ENCODE measurements at regions not wholly inside any gene's neighbourhood (a gene's known extent, or its start where the extent isn't known, plus 50 kb on each side); places are given as distances from the start of the nearest gene placed in this dataset.

DNA sequence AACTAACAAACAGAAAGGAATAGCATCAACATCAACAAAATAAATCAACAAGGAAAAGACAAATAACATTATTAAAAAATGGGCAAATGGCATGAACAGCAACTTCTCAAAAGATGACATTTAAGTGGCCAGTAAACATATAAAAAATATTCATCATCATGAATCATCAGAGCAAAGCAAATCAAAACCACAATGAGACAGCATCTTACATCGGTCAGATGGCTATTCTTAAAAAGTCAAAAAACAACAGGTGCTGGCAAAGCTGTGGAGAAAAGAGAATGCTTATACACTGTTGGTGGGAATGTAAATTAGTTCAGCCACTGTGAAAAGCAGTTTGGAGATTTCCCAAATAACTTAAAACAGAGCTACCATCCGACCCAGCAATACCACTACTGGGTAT, 327.1 kb downstream of the CMPK2 start:
- no peaks in the 10 kb centered on the region for H3K36me3 ChIP-seq (ENCODE audit: insufficient read depth, low read length)
- H3K9me2 ChIP-seq (replicated peaks; ENCODE audit: insufficient read depth, low read length) = no peaks in the 10 kb centered on the region
- no peak overlapping the region for H3K4me3 ChIP-seq (ENCODE audit: low read length)
- no peak for DNase-seq
- peaks cover 5% of the 10 kb centered on the region for H3K4me1 ChIP-seq (ENCODE audit: low read length)
- no peak overlapping the region for H2AFZ ChIP-seq (ENCODE audit: low read length)
- H3K4me2 ChIP-seq (ENCODE audit: low read depth, low read length, poor library complexity, severe bottlenecking) = no peak overlapping the region
- H3K9me3 ChIP-seq (ENCODE audit: low read length) = no peaks in the 10 kb centered on the region
- H4K20me1 ChIP-seq (ENCODE audit: insufficient read depth, low read depth, low read length) = no peaks in the 10 kb centered on the region
- H3K27ac ChIP-seq (ENCODE audit: low read length) = no peak overlapping the region
- no peaks in the 10 kb centered on the region for H3K27me3 ChIP-seq (ENCODE audit: low read length)
- no peaks in the 10 kb centered on the region for H3K79me2 ChIP-seq (ENCODE audit: low read length)
- H3K9ac ChIP-seq (ENCODE audit: low read length) = no peak overlapping the region

DNA sequence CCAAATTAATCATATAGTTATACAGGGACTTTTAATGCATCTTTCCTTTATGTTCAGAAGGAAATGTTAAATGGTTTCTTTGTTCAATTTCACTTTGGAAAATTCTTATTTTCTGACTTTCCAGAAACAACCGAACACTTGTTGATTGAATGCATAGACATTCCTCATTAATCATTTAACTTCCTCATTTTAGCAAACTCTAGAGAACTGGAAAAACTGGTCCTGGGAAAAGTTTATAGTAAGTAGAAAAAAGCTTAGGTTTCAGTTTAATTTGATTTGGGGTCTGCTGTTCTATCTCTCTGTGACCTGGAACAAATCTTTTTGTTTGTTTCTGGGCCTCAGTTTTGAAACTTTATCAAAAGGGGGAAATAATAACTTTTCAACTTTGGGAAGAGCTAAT, 320.4 kb downstream of the CMPK2 start:
- Histone ChIP-seq H2AFZ (ENCODE audit: low read length) (no peak overlapping the region), H4K20me1 (ENCODE audit: insufficient read depth, low read depth, low read length) (no peaks in the 10 kb centered on the region), H3K9me2 (replicated peaks; ENCODE audit: insufficient read depth, low read length) (no peaks in the 10 kb centered on the region), H3K9me3 (ENCODE audit: low read length) (no peaks in the 10 kb centered on the region), H3K4me3 (ENCODE audit: low read length) (no peak overlapping the region), H3K27me3 (ENCODE audit: low read length) (no peaks in the 10 kb centered on the region), H3K36me3 (ENCODE audit: insufficient read depth, low read length) (no peaks in the 10 kb centered on the region), H3K4me1 (ENCODE audit: low read length) (no peaks in the 10 kb centered on the region), H3K79me2 (ENCODE audit: low read length) (no peaks in the 10 kb centered on the region), H3K9ac (ENCODE audit: low read length) (no peak overlapping the region), H3K27ac (ENCODE audit: low read length) (no peak overlapping the region), H3K4me2 (ENCODE audit: low read depth, low read length, poor library complexity, severe bottlenecking) (no peak overlapping the region)
- DNase-seq = no peak

GRCh38 chr2:6545795-6546194, 319.9 kb downstream of the CMPK2 start:
- Histone ChIP-seq H3K27me3 (ENCODE audit: low read length) (no peaks in the 10 kb centered on the region), H3K9me2 (replicated peaks; ENCODE audit: insufficient read depth, low read length) (no peaks in the 10 kb centered on the region), H3K9me3 (ENCODE audit: low read length) (no peaks in the 10 kb centered on the region), H3K36me3 (ENCODE audit: insufficient read depth, low read length) (no peaks in the 10 kb centered on the region), H2AFZ (ENCODE audit: low read length) (no peak overlapping the region), H4K20me1 (ENCODE audit: insufficient read depth, low read depth, low read length) (no peaks in the 10 kb centered on the region), H3K9ac (ENCODE audit: low read length) (no peak overlapping the region), H3K4me3 (ENCODE audit: low read length) (no peak overlapping the region), H3K4me2 (ENCODE audit: low read depth, low read length, poor library complexity, severe bottlenecking) (no peak overlapping the region), H3K4me1 (ENCODE audit: low read length) (no peaks in the 10 kb centered on the region), H3K27ac (ENCODE audit: low read length) (no peak overlapping the region), H3K79me2 (ENCODE audit: low read length) (no peaks in the 10 kb centered on the region)
- no peak for DNase-seq

DNA sequence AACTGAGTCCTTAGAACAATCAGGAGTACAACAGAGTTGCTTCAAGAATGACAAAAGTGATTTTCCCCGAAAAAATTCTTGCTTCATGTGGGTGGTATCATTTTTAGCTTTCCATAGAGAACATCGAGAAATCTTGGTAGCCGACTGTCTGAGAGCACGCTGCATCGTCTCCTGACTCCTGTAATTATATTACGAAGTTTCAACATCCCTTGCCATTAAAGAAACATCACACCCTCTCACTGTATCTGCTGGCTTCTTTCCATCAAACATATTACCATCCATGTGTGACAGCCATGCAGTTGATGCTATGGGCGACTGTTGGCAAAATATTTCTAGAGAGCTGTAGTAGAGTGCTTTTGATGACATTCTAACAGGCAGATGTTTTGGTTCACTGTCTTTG, 311.2 kb downstream of the CMPK2 start:
- no peak overlapping the region for H3K9ac ChIP-seq (ENCODE audit: low read length)
- H4K20me1 ChIP-seq (ENCODE audit: insufficient read depth, low read depth, low read length) = no peaks in the 10 kb centered on the region
- no peaks in the 10 kb centered on the region; the same call in 1 of the 2 replicates for H3K27me3 ChIP-seq (ENCODE audit: low read length)
- no peak overlapping the region for H3K4me3 ChIP-seq (ENCODE audit: low read length)
- DNase-seq = no peak
- H3K9me3 ChIP-seq (ENCODE audit: low read length) = no peaks in the 10 kb centered on the region
- no peaks in the 10 kb centered on the region for H3K9me2 ChIP-seq (replicated peaks; ENCODE audit: insufficient read depth, low read length)
- no peak overlapping the region for H3K27ac ChIP-seq (ENCODE audit: low read length)
- no peak overlapping the region for H3K4me2 ChIP-seq (ENCODE audit: low read depth, low read length, poor library complexity, severe bottlenecking)
- no peak overlapping the region for H2AFZ ChIP-seq (ENCODE audit: low read length)
- 0 out of 2 replicates have a peak, but pooled peaks cover 2% of the 10 kb centered on the region for H3K4me1 ChIP-seq (ENCODE audit: low read length)
- no peaks in the 10 kb centered on the region for H3K79me2 ChIP-seq (ENCODE audit: low read length)
- H3K36me3 ChIP-seq (ENCODE audit: insufficient read depth, low read length) = no peaks in the 10 kb centered on the region

- Histone ChIP-seq H3K9ac (ENCODE audit: low read length) (no peak overlapping the region), H3K27me3 (ENCODE audit: low read length) (no peaks in the 10 kb centered on the region; the same call in 1 of the 2 replicates), H3K4me2 (ENCODE audit: low read depth, low read length, poor library complexity, severe bottlenecking) (no peak overlapping the region), H2AFZ (ENCODE audit: low read length) (no peak overlapping the region), H3K4me1 (ENCODE audit: low read length) (0 out of 2 replicates have a peak, but pooled peaks cover 2% of the 10 kb centered on the region), H3K27ac (ENCODE audit: low read length) (no peak overlapping the region), H3K9me3 (ENCODE audit: low read length) (no peaks in the 10 kb centered on the region), H3K9me2 (replicated peaks; ENCODE audit: insufficient read depth, low read length) (no peaks in the 10 kb centered on the region), H3K4me3 (ENCODE audit: low read length) (no peak overlapping the region), H4K20me1 (ENCODE audit: insufficient read depth, low read depth, low read length) (no peaks in the 10 kb centered on the region), H3K36me3 (ENCODE audit: insufficient read depth, low read length) (no peaks in the 10 kb centered on the region), H3K79me2 (ENCODE audit: low read length) (no peaks in the 10 kb centered on the region)
- DNase-seq = no peak
Measured at GRCh38 chr2:6556755-6557154, 309.0 kb downstream of the CMPK2 start.

GRCh38 chr2:6557737-6558136, 308.0 kb downstream of the CMPK2 start:
- H3K79me2 ChIP-seq (ENCODE audit: low read length) = no peaks in the 10 kb centered on the region
- H3K4me1 ChIP-seq (ENCODE audit: low read length) = 0 out of 2 replicates have a peak, but pooled peaks cover 2% of the 10 kb centered on the region
- H4K20me1 ChIP-seq (ENCODE audit: insufficient read depth, low read depth, low read length) = no peaks in the 10 kb centered on the region
- H3K36me3 ChIP-seq (ENCODE audit: insufficient read depth, low read length) = no peaks in the 10 kb centered on the region
- no peaks in the 10 kb centered on the region; the same call in 1 of the 2 replicates for H3K27me3 ChIP-seq (ENCODE audit: low read length)
- no peak overlapping the region for H3K9ac ChIP-seq (ENCODE audit: low read length)
- no peak overlapping the region for H3K4me2 ChIP-seq (ENCODE audit: low read depth, low read length, poor library complexity, severe bottlenecking)
- no peak overlapping the region for H3K27ac ChIP-seq (ENCODE audit: low read length)
- no peak overlapping the region for H2AFZ ChIP-seq (ENCODE audit: low read length)
- H3K4me3 ChIP-seq (ENCODE audit: low read length) = no peak overlapping the region
- H3K9me2 ChIP-seq (replicated peaks; ENCODE audit: insufficient read depth, low read length) = no peaks in the 10 kb centered on the region
- no peak for DNase-seq
- no peaks in the 10 kb centered on the region for H3K9me3 ChIP-seq (ENCODE audit: low read length)

- Histone ChIP-seq H4K20me1 (ENCODE audit: insufficient read depth, low read depth, low read length) (no peaks in the 10 kb centered on the region), H3K27me3 (ENCODE audit: low read length) (no peaks in the 10 kb centered on the region; the same call in 1 of the 2 replicates), H3K9ac (ENCODE audit: low read length) (no peak overlapping the region), H3K4me3 (ENCODE audit: low read length) (no peak overlapping the region), H3K9me2 (replicated peaks; ENCODE audit: insufficient read depth, low read length) (no peaks in the 10 kb centered on the region), H3K27ac (ENCODE audit: low read length) (no peak overlapping the region), H3K4me2 (ENCODE audit: low read depth, low read length, poor library complexity, severe bottlenecking) (no peak overlapping the region), H2AFZ (ENCODE audit: low read length) (no peak overlapping the region), H3K79me2 (ENCODE audit: low read length) (no peaks in the 10 kb centered on the region), H3K9me3 (ENCODE audit: low read length) (no peaks in the 10 kb centered on the region), H3K4me1 (ENCODE audit: low read length) (no peaks in the 10 kb centered on the region), H3K36me3 (ENCODE audit: insufficient read depth, low read length) (no peaks in the 10 kb centered on the region)
- no peak for DNase-seq
Measured at GRCh38 chr2:6562771-6563170, 302.9 kb downstream of the CMPK2 start.

DNA sequence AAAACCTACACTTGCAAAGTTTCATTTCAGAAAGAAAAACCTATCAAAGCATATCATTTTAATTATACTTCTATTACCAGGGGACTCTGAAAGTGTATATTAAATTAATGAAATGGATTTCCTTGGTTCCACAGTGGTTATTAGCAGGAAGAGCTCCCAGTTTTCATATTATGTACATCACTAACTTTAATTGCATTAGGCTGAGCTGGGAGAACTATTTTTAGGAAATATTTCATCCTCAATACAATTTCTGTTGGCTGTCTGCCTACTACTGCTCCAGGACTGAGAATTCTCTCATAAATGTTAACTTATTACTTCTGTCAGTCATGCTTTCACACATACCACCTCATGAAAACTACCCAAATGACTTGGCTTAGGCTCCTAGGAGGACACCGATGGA, 301.4 kb downstream of the CMPK2 start:
- H3K4me3 ChIP-seq (ENCODE audit: low read length) = no peak overlapping the region
- no peak overlapping the region for H3K4me2 ChIP-seq (ENCODE audit: low read depth, low read length, poor library complexity, severe bottlenecking)
- no peak overlapping the region for H2AFZ ChIP-seq (ENCODE audit: low read length)
- no peaks in the 10 kb centered on the region for H4K20me1 ChIP-seq (ENCODE audit: insufficient read depth, low read depth, low read length)
- no peak overlapping the region for H3K9ac ChIP-seq (ENCODE audit: low read length)
- H3K27ac ChIP-seq (ENCODE audit: low read length) = no peak overlapping the region
- no peaks in the 10 kb centered on the region for H3K27me3 ChIP-seq (ENCODE audit: low read length)
- no peaks in the 10 kb centered on the region for H3K79me2 ChIP-seq (ENCODE audit: low read length)
- DNase-seq = no peak
- no peaks in the 10 kb centered on the region for H3K36me3 ChIP-seq (ENCODE audit: insufficient read depth, low read length)
- no peaks in the 10 kb centered on the region for H3K4me1 ChIP-seq (ENCODE audit: low read length)
- no peaks in the 10 kb centered on the region for H3K9me3 ChIP-seq (ENCODE audit: low read length)
- no peaks in the 10 kb centered on the region for H3K9me2 ChIP-seq (replicated peaks; ENCODE audit: insufficient read depth, low read length)

GRCh38 chr2:6574121-6574520, 291.6 kb downstream of the CMPK2 start:
- Histone ChIP-seq H3K27ac (ENCODE audit: low read length) (no peak overlapping the region), H3K27me3 (ENCODE audit: low read length) (no peaks in the 10 kb centered on the region), H3K9ac (ENCODE audit: low read length) (no peak overlapping the region), H3K4me1 (ENCODE audit: low read length) (no peaks in the 10 kb centered on the region), H3K4me3 (ENCODE audit: low read length) (no peak overlapping the region), H3K4me2 (ENCODE audit: low read depth, low read length, poor library complexity, severe bottlenecking) (no peak overlapping the region), H3K9me2 (replicated peaks; ENCODE audit: insufficient read depth, low read length) (no peaks in the 10 kb centered on the region), H3K9me3 (ENCODE audit: low read length) (no peaks in the 10 kb centered on the region), H3K79me2 (ENCODE audit: low read length) (no peaks in the 10 kb centered on the region), H3K36me3 (ENCODE audit: insufficient read depth, low read length) (no peaks in the 10 kb centered on the region), H4K20me1 (ENCODE audit: insufficient read depth, low read depth, low read length) (no peaks in the 10 kb centered on the region), H2AFZ (ENCODE audit: low read length) (no peak overlapping the region)
- no peak for DNase-seq

Measured in Karpas-422 (cell line).